K562 (cell line): ENCODE measurements at regions not wholly inside any gene's neighbourhood (a gene's known extent, or its start where the extent isn't known, plus 50 kb on each side); places are given as distances from the start of the nearest gene placed in this dataset.

Source experiments
- ATAC-seq: fragments of 200-7000 bp; cut with Tn5 transposase; 3 replicates; pipeline ENCODE4 v1.9.1; 2020; ENCODE audit warnings: moderate library complexity
- BruUV-seq: library from RNA; stranded (reverse); fragments of 400-500 nt; replicated peaks from 2 replicates; lab custom pipeline; 2021; lab: Mats Ljungman, UMichigan
- CTCF ChIA-PET: fragments of 300-600 bp; formaldehyde crosslinking; extraction: SDS; loops from one replicate; lab custom pipeline; 2021; ENCODE audit warnings: low intra/inter-chr PET ratio; lab: Yijun Ruan, JAX
- POLR2A ChIA-PET: fragments of 300-600, 350-650 bp; sonication (Branson Sonifier 250); formaldehyde crosslinking; extraction: SDS; loops from one replicate; lab custom pipeline; 2021; ENCODE audit warnings: antibody characterized with exemption, inconsistent platforms; lab: Yijun Ruan, JAX
- DNase-seq, 4 experiments: peaks; one replicate each; pipeline versions ENCODE4 v3.0.0 to v3.0.0-alpha.2; 2011 to 2018; ENCODE audit warnings: low spot score in 3 of 4, mixed read lengths in 3 of 4; ENCODE audit errors: extremely low read depth in 1 of 4
- FAIRE-seq: peaks from 2 replicates; lab custom pipeline; 2011; peaks lifted over from hg19 to GRCh38; lab: Jason Lieb, UNC
- H2AFZ ChIP-seq: 2 replicates; pipeline ENCODE4 v1.6.0; 2011; ENCODE audit warnings: low read depth, low read length, control low read depth, inconsistent platforms
- H3K27ac ChIP-seq: fragments of 200-600 bp; 3 replicates; pipeline ENCODE4 v1.8.0; 2011; ENCODE audit warnings: low read depth, mild to moderate bottlenecking, control low read depth, inconsistent platforms, low read length, moderate library complexity, mixed read lengths; ENCODE audit errors: extremely low read depth
- H3K27me3 ChIP-seq, 2 experiments: fragments of 300-600 bp in 1 of 2; 2 replicates in 1 of 2; 3 replicates in 1 of 2; pipeline versions ENCODE4 v1.6.0 to v1.8.0; 2011; ENCODE audit warnings: inconsistent platforms in 2 of 2, low read length in 2 of 2, mild to moderate bottlenecking in 1 of 2, mixed read lengths in 1 of 2, moderate library complexity in 1 of 2; ENCODE audit not compliant: control insufficient read depth in 2 of 2, insufficient read depth in 2 of 2
- H3K36me3 ChIP-seq: fragments of 300-600 bp; 3 replicates; pipeline ENCODE4 v1.8.0; 2011; ENCODE audit warnings: mild to moderate bottlenecking, low read length, inconsistent platforms; ENCODE audit not compliant: control insufficient read depth, insufficient read depth
- H3K4me1 ChIP-seq, 2 experiments: fragments of 200-600 bp in 1 of 2; replicated peaks in 1 of 2; 2 replicates in 1 of 2; 3 replicates in 1 of 2; pipeline versions ENCODE4 v1.5.1 to v1.8.0; 2011; ENCODE audit warnings: inconsistent platforms in 2 of 2, low read length in 2 of 2, mild to moderate bottlenecking in 1 of 2, mixed read lengths in 1 of 2, moderate library complexity in 1 of 2; ENCODE audit not compliant: control insufficient read depth in 2 of 2, insufficient read depth in 2 of 2
- H3K4me2 ChIP-seq: 2 replicates; pipeline ENCODE4 v1.6.1; 2011; ENCODE audit warnings: low read length, control low read depth, inconsistent platforms, mixed read lengths; ENCODE audit not compliant: insufficient read depth
- H3K4me3 ChIP-seq: fragments of 200-600 bp; sonication (generic), shearing (Covaris generic); 2 replicates; pipeline ENCODE4 v1.5.1; 2016; ENCODE audit warnings: control low read depth, inconsistent platforms
- H3K79me2 ChIP-seq: fragments of 200-600 bp; 3 replicates; pipeline ENCODE4 v1.8.0; 2011; ENCODE audit warnings: low read length, inconsistent platforms; ENCODE audit not compliant: control insufficient read depth, insufficient read depth
- H3K9ac ChIP-seq, 2 experiments: 2 replicates each; pipeline versions ENCODE4 v1.6.0 to v1.6.1; 2011; ENCODE audit warnings: low read depth in 2 of 2, low read length in 2 of 2, control low read depth in 1 of 2, inconsistent platforms in 1 of 2, mild to moderate bottlenecking in 1 of 2, mixed read lengths in 1 of 2; ENCODE audit not compliant: insufficient read depth in 1 of 2
- H3K9me1 ChIP-seq: one replicate; pipeline ENCODE4 v1.6.0; 2011; ENCODE audit warnings: inconsistent platforms, mild to moderate bottlenecking, low read length, moderate library complexity; ENCODE audit not compliant: control insufficient read depth, insufficient read depth
- H3K9me3 ChIP-seq: replicated peaks from 2 replicates; pipeline ENCODE4 v1.5.1; 2011; ENCODE audit warnings: low read depth, low read length, inconsistent platforms; ENCODE audit not compliant: control insufficient read depth, insufficient read depth
- H4K20me1 ChIP-seq: replicated peaks from 2 replicates; pipeline ENCODE4 v1.6.1; 2011; ENCODE audit warnings: low read length, inconsistent platforms, mixed read lengths; ENCODE audit not compliant: control insufficient read depth, insufficient read depth
- COPS2 ChIP-seq: fragments of 450-650 bp; conservative IDR thresholded peaks from 2 replicates; pipeline ENCODE4 v1.6.1; 2016; ENCODE audit warnings: mild to moderate bottlenecking, moderate library complexity
- MXI1 ChIP-seq: IDR thresholded peaks from 2 replicates; pipeline ENCODE4 v1.6.1; 2011; ENCODE audit warnings: low read depth, mild to moderate bottlenecking, improper control_type of control experiment, low read length
- PCBP1 ChIP-seq: fragments of 200-400 bp; formaldehyde crosslinking; IDR thresholded peaks from 2 replicates; pipeline ENCODE4 v1.6.1; 2018; ENCODE audit warnings: mild to moderate bottlenecking, low read depth, low read length; ENCODE audit not compliant: poor library complexity, severe bottlenecking
- TEAD4 ChIP-seq, 2 experiments: sonication (generic) in 1 of 2; formaldehyde crosslinking in 1 of 2; IDR thresholded peaks; 2 replicates each; pipeline versions ENCODE4 v1.6.1 to v1.8.0; 2012 to 2022; ENCODE audit warnings: borderline replicate concordance in 1 of 2, inconsistent platforms in 1 of 2, low read length in 1 of 2, mild to moderate bottlenecking in 1 of 2, missing genetic modification reagents in 1 of 2
- WGBS: fragments of 100-300 bp; shearing (Covaris generic); methylation state at CpG from one replicate; pipeline ENCODE4 v1.1.6; 2016; ENCODE audit warnings: low coverage, mixed read lengths; ENCODE audit not compliant: insufficient coverage; ENCODE audit errors: missing lambda C conversion rate; 5-methylcytosine and 5-hydroxymethylcytosine counted together
- in situ Hi-C: fragments of 300-500 bp; cut with MboI; formaldehyde crosslinking; loops from 4 replicates; pipeline ENCODE4 v1.15.0; 2018; ENCODE audit warnings: inconsistent platforms, mixed read lengths
- intact Hi-C: fragments of 100-400 bp; cut with micrococcal nuclease; formaldehyde crosslinking; loops from 2 replicates; pipeline ENCODE4 v1.14.2; 2022
- TF ChIP-seq, protein P1 (sequence below): sonication (generic); formaldehyde crosslinking; IDR thresholded peaks from 2 replicates; pipeline ENCODE4 v1.8.0; 2023; ENCODE audit warnings: mild to moderate bottlenecking, missing genetic modification reagents

DNA sequence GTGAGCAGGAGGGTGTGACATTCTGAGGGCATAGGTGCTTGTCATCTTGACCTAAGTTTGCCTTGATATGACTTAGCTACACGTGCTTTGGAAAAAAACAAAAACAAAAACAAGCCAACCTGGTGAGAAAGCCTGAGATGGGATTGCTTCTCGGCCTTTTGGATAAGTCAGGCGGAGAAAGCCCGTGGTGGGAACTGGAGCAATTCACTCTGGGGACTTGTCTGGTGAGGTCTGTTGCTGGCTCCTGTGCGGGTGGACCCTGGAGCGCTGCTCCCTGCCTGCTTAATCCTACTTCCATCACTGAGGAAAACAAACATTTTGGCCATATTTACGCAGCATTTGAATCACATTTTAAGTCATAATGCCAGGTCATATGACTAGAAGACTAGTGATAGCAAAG, 100.3 kb downstream of the SNX19 start (continued):
- TF ChIP-seq, protein P1, sequence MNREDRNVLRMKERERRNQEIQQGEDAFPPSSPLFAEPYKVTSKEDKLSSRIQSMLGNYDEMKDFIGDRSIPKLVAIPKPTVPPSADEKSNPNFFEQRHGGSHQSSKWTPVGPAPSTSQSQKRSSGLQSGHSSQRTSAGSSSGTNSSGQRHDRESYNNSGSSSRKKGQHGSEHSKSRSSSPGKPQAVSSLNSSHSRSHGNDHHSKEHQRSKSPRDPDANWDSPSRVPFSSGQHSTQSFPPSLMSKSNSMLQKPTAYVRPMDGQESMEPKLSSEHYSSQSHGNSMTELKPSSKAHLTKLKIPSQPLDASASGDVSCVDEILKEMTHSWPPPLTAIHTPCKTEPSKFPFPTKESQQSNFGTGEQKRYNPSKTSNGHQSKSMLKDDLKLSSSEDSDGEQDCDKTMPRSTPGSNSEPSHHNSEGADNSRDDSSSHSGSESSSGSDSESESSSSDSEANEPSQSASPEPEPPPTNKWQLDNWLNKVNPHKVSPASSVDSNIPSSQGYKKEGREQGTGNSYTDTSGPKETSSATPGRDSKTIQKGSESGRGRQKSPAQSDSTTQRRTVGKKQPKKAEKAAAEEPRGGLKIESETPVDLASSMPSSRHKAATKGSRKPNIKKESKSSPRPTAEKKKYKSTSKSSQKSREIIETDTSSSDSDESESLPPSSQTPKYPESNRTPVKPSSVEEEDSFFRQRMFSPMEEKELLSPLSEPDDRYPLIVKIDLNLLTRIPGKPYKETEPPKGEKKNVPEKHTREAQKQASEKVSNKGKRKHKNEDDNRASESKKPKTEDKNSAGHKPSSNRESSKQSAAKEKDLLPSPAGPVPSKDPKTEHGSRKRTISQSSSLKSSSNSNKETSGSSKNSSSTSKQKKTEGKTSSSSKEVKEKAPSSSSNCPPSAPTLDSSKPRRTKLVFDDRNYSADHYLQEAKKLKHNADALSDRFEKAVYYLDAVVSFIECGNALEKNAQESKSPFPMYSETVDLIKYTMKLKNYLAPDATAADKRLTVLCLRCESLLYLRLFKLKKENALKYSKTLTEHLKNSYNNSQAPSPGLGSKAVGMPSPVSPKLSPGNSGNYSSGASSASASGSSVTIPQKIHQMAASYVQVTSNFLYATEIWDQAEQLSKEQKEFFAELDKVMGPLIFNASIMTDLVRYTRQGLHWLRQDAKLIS (CRISPR knock-in tag) = no peak
- no peak for TF ChIP-seq PCBP1

DNA sequence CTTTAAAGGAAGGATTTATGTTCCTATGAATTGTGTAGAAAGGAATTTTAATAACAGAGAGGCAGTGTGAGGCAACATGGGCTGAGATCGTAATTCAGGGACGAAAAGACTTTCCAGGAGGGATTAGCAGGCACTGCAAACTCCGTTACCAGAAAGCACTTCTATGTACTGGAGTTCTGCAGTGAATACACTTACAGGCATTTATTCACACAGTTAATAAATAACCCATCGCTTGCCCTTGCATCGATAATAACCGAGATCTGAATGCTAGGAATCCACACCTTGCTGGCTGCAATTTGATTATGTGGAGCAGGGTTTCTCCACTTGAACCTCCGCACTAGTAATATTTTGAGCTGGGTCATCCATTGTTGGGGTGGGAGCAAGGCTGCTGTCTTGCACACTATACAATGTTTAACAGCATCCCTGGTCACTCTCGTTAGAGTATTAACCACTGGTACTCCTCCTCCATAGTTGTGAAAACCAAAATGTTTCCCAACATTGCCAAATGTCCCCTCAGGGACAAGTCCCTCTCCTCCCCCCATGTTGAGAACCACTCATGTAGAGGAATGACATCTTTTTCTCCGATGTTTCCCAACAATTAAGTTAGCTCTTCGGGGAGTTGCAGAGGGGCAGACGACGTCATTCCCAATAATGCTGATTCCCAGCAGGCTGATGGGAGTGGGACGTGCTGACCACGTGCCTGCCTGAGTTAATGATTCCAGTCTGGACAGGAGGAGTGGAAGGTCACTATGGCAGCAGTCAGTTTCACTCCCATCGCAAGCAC, 99.5 kb downstream of the SNX19 start:
- Histone ChIP-seq H3K4me3 (no peak overlapping the region), H3K27me3 (peaks cover 0 to 14% of the 10 kb centered on the region in 2 experiments; a peak in 3 of 5 replicates), H3K9ac (no peak overlapping the region), H3K4me2 (no peak overlapping the region), H3K36me3 (no peaks in the 10 kb centered on the region), H2AFZ (no peak overlapping the region), H3K4me1 (no peaks in the 10 kb centered on the region), H3K79me2 (no peaks in the 10 kb centered on the region), H3K9me3 (no peaks in the 10 kb centered on the region), H4K20me1 (no peaks in the 10 kb centered on the region), H3K27ac (no peak overlapping the region), H3K9me1 (no peaks in the 10 kb centered on the region)
- intact Hi-C loops = no loop called here
- DNase-seq (no peak), ATAC-seq (no peak), FAIRE-seq (no peak)
- in situ Hi-C loops = no loop called here
- TF ChIP-seq MXI1 (no peak), COPS2 (no peak), TEAD4 (IDR thresholded peaks at IDR 0.05; ENCODE audit: low read length) (no peak), TEAD4 (CRISPR knock-in tag; IDR thresholded peaks at IDR 0.05; ENCODE audit: borderline replicate concordance) (no peak)
- ChIA-PET CTCF (no interaction called here), POLR2A (interaction anchor here (1.4 kb wide), 1 partner anchor 10 kb away, joined by 4 read pairs; no protein-coding TSS in a partner anchor)
- no TSS peak for BruUV-seq
- 2% methylated on average over 15 of the region's 15 CpGs for WGBS
